Mononuclear cell (primary cell): ENCODE measurements at regions not wholly inside any gene's neighbourhood (a gene's known extent, or its start where the extent isn't known, plus 50 kb on each side); places are given as distances from the start of the nearest gene placed in this dataset.

Source experiments
- H3K27me3 ChIP-seq: 2 replicates; pipeline ENCODE4 v1.6.0; 2011; ENCODE audit warnings: low read length, control low read depth; ENCODE audit not compliant: insufficient read depth
- H3K4me1 ChIP-seq: 2 replicates; pipeline ENCODE4 v1.5.1; 2011; ENCODE audit warnings: mild to moderate bottlenecking, low read length, control low read depth; ENCODE audit not compliant: insufficient read depth
- H3K4me3 ChIP-seq: 2 replicates; pipeline ENCODE4 v1.5.1; 2011; ENCODE audit warnings: mild to moderate bottlenecking, low read length, moderate library complexity
- H3K9me3 ChIP-seq: 2 replicates; pipeline ENCODE4 v1.5.1; 2011; ENCODE audit warnings: low read depth, mild to moderate bottlenecking, control low read depth, low read length

DNA sequence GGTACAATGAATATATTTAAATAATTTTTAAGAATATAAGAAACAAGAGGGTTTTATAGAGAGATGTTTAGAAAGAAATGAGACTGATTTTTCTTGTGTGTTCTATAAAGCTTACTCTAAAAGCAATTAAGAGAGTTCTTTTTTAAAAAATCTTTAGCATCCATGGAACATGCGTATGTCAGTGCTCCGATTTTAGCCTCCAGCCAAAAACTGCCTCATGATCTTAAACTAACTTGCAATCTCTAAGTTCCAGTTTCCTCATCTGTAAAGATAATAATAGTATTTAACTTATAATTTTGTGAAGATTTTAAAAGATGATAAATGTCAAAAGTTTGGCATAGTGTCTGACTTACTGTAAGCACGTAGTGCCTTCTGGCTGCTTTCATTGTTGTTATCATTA, 448.7 kb downstream of the EPHA4 start:
- H3K9me3 ChIP-seq = no peaks in the 10 kb centered on the region
- no peaks in the 10 kb centered on the region for H3K4me1 ChIP-seq
- no peak overlapping the region for H3K4me3 ChIP-seq
- H3K27me3 ChIP-seq = no peaks in the 10 kb centered on the region

DNA sequence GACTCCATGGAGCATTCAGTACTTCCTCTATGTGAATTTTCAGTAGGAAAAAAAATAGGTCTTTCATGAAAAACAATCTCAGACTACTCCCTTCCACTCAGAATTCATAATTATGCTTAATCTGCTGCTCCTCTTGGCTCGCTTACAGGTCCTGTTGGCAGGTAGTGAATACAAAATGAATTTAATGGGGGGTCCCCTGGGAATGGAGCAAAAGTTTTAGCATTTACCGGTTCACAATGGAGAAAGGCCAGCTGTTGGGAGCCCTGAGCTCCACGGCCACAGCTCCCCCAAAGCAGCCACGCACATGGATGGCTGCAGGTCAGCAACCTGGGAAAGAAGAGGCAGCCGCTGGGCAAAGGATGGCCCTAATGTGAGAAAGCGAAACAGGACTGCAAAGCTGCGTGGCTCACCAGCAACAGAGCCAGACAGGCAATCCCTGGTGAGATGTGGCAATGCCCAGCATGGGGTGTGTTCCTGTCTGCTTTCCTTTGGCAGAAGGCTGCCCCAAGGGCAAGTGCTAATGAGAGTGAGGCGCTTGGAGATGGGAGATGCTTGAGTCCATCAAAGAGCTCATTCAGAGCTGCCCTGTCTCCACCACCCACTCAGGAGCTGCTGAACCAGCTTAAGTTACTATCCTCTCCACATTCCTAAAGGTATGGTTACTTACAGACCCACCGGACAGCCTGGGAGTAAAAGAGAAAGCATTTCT, 447.4 kb downstream of the EPHA4 start:
- no peaks in the 10 kb centered on the region for H3K4me1 ChIP-seq
- H3K9me3 ChIP-seq = no peaks in the 10 kb centered on the region
- H3K4me3 ChIP-seq = no peak overlapping the region
- H3K27me3 ChIP-seq = no peaks in the 10 kb centered on the region

DNA sequence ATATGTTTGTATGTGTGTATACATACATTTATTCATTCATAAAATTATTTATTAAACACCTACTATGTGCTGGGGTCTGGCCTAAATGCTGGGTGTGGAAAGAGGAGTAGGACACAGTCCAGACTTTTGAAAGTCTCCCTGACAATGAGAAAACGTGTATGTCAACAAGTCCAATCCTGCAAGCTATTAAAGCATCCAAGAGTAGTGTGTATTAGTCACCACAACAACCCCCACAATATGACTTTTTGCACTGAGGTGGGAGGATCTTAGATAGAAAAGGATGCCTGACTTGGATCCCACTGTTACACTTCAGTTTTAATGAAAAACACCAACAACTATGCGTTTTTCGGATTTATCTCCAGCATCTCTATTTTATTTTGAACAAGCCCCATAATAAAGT, 446.4 kb downstream of the EPHA4 start:
- Histone ChIP-seq H3K4me1 (no peaks in the 10 kb centered on the region), H3K27me3 (no peaks in the 10 kb centered on the region), H3K9me3 (no peaks in the 10 kb centered on the region), H3K4me3 (no peak overlapping the region)

DNA sequence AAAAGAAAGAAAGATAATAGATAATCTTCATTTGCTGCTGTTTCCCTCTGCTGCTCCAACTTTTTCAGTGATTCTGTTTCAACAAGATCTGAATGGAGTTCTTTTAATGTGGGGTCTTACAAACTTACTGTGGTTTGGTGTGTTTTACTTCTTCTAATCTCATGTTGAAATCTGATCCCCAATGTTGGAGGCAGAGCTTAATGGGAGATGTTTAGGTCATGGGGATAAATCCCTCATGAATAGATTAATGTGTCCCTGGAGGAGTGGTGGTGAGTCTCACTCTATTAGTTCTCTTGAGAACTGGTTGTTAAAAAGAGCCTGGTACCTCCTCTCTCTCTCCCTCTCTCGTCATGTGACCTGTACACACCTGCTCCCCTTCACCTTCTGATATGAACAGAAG, 442.4 kb downstream of the EPHA4 start:
- no peaks in the 10 kb centered on the region for H3K4me1 ChIP-seq
- no peaks in the 10 kb centered on the region for H3K27me3 ChIP-seq
- no peaks in the 10 kb centered on the region for H3K9me3 ChIP-seq
- H3K4me3 ChIP-seq = no peak overlapping the region

DNA sequence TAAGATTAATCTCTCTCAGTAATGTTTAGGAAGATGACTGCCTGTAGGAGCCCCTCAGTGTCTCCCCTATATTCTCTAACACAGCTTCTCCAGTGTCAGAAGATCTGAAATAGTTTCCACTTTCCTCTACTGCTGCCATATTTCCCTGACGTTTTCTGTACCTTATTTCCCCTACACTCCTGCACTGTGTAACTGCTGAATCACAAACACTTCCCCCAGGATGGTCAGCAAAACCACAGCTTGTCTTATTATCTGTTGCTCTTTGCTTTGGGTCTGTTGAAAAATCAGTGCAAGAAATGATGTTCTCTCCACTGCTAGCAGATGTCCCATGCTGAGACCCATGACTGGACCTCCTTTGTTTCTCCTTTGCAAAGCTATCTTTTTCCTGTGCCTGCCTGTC, 441.7 kb downstream of the EPHA4 start:
- no peaks in the 10 kb centered on the region for H3K9me3 ChIP-seq
- H3K27me3 ChIP-seq = no peaks in the 10 kb centered on the region
- no peaks in the 10 kb centered on the region for H3K4me1 ChIP-seq
- no peak overlapping the region for H3K4me3 ChIP-seq

DNA sequence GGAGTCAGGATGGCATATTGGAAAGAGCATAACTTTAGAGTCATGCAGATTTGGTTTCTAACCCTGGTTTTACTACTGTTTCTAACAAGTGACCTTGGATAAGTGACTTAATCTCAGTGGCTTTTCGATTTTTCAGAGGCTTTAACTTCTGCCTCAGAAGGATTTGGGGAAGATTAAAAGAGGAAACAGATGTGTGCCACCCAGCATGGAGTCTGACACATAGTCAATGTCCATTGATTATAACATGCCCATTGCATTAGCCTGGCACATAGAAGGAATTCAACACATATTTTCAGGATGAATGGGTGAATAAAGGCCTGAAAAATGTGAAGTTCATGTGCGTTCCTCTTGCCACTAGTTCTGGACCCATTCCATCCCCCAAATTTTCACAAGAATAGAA, 438.2 kb downstream of the EPHA4 start:
- no peaks in the 10 kb centered on the region for H3K9me3 ChIP-seq

DNA sequence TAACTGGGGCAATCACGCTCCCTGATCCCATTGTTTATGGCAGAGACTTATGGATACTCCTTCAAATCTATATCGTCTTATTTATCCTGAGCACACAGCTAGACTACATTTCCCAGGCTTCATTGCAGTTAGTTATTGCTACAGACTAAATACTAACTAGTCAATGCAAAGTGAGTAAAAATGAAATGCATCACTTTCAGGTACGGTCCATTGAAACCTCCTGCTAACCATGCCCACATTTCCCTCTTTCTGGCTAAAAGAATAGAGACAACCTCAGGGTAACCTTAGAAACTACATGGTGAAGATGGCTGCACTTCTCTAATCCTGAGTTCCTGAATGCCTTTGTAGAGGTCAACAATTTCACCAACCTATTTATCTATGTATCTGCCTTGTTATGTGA, 437.4 kb downstream of the EPHA4 start:
- no peaks in the 10 kb centered on the region for H3K27me3 ChIP-seq
- no peaks in the 10 kb centered on the region for H3K4me1 ChIP-seq
- no peaks in the 10 kb centered on the region for H3K9me3 ChIP-seq
- no peak overlapping the region for H3K4me3 ChIP-seq

More for the DNA sequence above, 438.2 kb downstream of the EPHA4 start:
- H3K27me3 ChIP-seq = no peaks in the 10 kb centered on the region
- H3K4me1 ChIP-seq = no peaks in the 10 kb centered on the region
- no peak overlapping the region for H3K4me3 ChIP-seq

DNA sequence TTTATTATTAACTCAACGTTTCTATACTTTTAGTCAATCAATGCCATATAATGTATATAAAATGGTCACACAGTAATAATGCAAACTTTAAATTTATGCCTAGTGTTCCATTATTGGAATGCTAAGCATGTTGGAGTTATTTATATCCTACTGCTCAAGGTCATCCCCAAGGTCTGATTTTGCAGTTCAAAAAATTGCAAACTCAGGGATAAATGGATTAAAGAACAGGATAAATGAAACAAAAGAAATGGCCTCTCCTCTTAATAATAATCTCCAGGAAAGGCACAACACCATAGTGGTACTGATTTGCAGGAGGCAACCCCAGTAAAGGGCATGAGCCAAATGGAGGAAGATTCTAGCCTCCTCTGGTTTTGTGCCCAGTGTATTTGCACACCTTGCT, 436.4 kb downstream of the EPHA4 start:
- Histone ChIP-seq H3K4me1 (no peaks in the 10 kb centered on the region), H3K4me3 (no peak overlapping the region), H3K27me3 (no peaks in the 10 kb centered on the region), H3K9me3 (no peaks in the 10 kb centered on the region)

DNA sequence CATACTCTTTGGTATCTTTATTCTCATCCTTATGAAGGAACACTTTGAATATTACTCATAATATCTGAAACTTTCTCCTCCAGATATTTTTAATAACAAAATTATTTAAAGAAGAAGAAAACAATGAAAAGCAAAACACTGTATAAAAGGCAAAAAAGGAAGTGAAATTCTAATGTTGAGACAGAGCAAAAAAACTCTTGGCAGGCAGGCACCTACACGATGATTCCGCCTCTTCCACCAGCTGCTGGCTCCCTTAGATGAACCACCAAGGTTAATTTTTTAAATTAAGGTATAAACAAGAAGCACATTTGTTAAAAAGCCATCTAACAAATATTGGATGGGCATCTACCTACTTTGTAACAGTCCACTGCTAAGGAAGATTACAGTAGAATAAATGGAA, 434.7 kb downstream of the EPHA4 start:
- H3K27me3 ChIP-seq = no peaks in the 10 kb centered on the region
- no peaks in the 10 kb centered on the region for H3K4me1 ChIP-seq
- H3K9me3 ChIP-seq = no peaks in the 10 kb centered on the region
- no peak overlapping the region for H3K4me3 ChIP-seq

DNA sequence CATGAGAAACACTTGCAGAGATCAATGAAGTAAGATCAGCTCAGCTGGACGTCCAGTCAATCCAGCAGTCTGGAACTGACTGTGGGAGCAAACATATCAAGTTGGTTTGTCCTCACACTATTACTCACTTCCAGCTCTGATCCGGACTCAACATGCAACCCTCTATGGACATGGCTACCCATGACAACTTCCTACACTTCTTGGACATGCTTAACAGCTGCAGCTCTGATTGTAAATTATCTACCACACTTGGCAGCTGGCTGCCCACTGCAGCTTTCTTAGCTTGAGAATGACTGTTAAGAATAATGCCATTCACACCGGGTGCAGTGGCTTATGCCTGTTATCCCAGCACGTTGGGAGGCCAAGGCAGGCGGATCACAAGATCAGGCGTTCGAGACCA, 429.8 kb downstream of the EPHA4 start:
- Histone ChIP-seq H3K4me3 (no peak overlapping the region), H3K27me3 (no peaks in the 10 kb centered on the region), H3K9me3 (no peaks in the 10 kb centered on the region), H3K4me1 (no peaks in the 10 kb centered on the region)

DNA sequence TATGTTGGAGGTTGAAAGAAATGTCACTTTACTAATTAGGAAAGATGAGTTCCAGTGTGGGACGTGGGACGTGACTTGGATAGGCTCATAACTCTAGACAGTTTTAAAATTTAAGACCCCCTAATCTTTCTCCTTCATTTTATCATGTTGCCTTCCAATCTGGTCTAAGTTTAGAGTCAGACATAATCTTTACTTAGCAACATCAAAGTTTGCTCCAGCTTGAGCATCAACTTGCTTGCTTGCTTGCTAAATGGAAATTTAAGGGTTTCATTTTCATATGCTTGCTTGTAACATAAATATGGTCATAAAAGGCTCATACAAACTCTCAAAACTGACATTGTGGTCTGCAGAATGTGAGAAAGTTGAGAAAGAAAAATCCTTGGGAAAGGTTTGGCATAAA, 428.9 kb downstream of the EPHA4 start:
- Histone ChIP-seq H3K27me3 (no peaks in the 10 kb centered on the region), H3K4me1 (no peaks in the 10 kb centered on the region), H3K9me3 (no peaks in the 10 kb centered on the region), H3K4me3 (no peak overlapping the region)

DNA sequence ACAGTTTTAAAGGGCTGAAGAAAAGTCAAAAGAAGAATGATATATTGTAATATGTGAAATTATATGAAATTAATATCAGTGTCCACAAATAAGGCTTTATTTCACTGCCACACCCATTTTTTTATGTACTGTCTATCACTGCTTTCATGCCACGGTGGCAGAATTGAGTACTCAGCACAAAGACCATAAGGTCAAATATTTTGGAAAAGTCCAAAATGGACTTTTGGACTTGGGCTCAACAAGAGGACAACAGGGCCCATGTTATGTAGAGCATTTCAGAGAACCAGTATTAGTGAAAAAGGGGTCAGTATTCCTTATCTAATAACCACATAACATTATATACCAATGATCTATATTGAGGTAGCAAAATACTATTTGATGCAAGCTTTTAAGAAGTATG, 427.2 kb downstream of the EPHA4 start:
- Histone ChIP-seq H3K4me3 (no peak overlapping the region), H3K27me3 (no peaks in the 10 kb centered on the region), H3K9me3 (no peaks in the 10 kb centered on the region), H3K4me1 (no peaks in the 10 kb centered on the region)

DNA sequence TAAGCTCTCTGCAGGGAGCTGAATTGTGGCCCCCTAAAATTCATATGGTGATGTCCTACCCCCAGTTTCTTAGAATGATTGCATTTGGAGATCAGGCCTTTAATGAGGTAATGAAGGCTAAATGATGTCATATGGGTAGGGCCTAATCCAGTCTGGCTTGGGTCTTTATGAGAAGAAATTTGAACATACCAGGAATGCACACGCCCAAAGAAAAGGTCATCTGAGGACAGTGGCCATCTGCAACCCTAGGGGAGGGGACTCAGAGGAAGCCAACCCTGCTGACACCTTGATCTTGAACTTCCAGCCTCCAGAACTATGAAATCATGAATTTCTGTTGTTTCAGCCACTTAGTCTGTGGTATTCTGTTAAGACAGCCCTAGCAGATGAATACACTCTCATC, 426.7 kb downstream of the EPHA4 start:
- no peaks in the 10 kb centered on the region for H3K4me1 ChIP-seq
- no peak overlapping the region for H3K4me3 ChIP-seq
- no peaks in the 10 kb centered on the region for H3K9me3 ChIP-seq
- H3K27me3 ChIP-seq = no peaks in the 10 kb centered on the region

DNA sequence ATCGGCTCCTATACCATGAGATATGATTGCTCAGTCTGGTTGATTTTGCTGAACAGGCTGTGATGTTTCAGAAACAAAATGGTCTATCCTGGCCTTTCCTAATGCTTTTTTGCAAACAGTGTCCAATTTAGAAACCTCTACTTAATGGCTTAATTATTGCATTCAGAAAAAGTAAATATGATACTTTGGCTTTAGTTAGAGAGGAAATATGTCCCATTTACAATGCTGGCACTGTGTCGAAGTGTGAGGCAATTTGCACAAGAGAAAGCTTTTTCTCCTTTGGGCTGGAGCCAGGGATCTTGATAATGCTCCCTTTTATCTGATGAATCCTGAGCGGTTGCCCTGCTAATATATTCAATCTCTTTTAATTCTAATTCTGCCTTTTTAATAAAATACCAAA, 418.9 kb downstream of the EPHA4 start:
- H3K9me3 ChIP-seq = no peaks in the 10 kb centered on the region
- no peaks in the 10 kb centered on the region for H3K4me1 ChIP-seq
- H3K27me3 ChIP-seq = no peaks in the 10 kb centered on the region
- no peak overlapping the region for H3K4me3 ChIP-seq

DNA sequence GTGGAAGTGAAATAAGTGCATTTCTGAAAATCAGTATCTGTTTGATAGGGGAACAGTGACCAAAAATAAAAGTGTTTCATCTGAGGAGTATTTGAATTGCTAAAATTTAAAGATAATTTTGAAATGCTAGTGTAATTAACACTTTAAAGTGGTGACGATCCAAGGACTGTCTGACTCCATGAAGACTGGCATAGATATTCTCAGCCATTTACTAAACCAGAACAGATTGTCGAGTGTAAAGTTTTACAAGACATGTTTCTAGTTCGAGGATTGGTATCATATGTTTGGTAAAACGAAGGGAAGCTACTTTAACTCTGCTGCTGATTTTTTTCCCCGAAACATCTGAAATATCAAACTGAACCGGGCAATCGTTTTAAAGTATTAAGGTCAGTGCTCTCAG, 417.9 kb downstream of the EPHA4 start:
- no peaks in the 10 kb centered on the region for H3K4me1 ChIP-seq
- H3K4me3 ChIP-seq = no peak overlapping the region
- H3K9me3 ChIP-seq = no peaks in the 10 kb centered on the region
- H3K27me3 ChIP-seq = no peaks in the 10 kb centered on the region

DNA sequence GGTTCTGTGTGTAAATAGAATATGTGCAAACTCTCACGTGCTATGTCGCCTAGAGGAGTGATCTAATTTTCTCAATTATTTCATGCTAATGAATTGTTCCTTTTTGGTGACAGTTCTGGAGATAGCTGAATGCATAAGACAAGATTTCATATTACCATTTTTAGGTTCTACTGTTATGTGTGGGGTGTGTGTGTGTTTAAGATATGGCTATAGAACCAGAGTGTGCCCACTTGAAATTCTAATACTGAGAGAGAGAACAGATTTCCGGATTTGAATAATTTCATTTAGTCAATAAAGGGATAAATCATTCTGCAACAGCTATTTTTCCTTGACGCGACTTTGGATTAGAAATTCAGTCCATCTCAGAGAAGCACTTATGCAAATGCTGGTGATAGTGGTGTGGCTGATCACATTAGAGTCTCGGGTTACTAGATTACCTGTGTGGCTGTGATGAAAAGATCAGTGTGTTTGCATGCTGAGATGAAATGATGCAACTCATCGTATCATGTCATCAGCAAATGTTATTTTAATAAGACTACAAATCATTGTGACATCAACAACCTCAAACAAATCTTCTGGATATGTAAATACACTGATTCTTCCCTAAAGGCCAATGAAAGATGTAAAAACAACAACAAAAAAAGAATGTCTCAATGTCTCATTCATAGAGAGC, 415.9 kb downstream of the EPHA4 start:
- Histone ChIP-seq H3K4me1 (no peaks in the 10 kb centered on the region), H3K4me3 (no peak overlapping the region), H3K9me3 (no peaks in the 10 kb centered on the region), H3K27me3 (no peaks in the 10 kb centered on the region)
